Urothelium cell line (cell line): ENCODE measurements at regions not wholly inside any gene's neighbourhood (a gene's known extent, or its start where the extent isn't known, plus 50 kb on each side); places are given as distances from the start of the nearest gene placed in this dataset.

Experiments used
- DNase-seq: peaks from one replicate; pipeline ENCODE4 v3.0.0; 2011; ENCODE audit warnings: low spot score, mixed read lengths
- FAIRE-seq: peaks from 2 replicates; lab custom pipeline; 2011; peaks lifted over from hg19 to GRCh38; lab: Jason Lieb, UNC

GRCh38 chr12:76611533-76611932, 52.0 kb upstream of the OSBPL8 start:
- DNase-seq: no peak
- FAIRE-seq: no peak

- no peak for FAIRE-seq
- DNase-seq: no peak
Observed at GRCh38 chr12:76614364-76614763, 54.8 kb upstream of the OSBPL8 start.

- DNase-seq (no peak), FAIRE-seq (no peak)
Observed at GRCh38 chr12:76618031-76618430, 58.5 kb upstream of the OSBPL8 start.

GRCh38 chr12:76621582-76622024, 62.0 kb upstream of the OSBPL8 start:
- FAIRE-seq (no peak), DNase-seq (peak; percentile 52)

GRCh38 chr12:76622351-76622750, 62.8 kb upstream of the OSBPL8 start:
- no peak for DNase-seq
- no peak for FAIRE-seq

GRCh38 chr12:76622915-76623314, 63.3 kb upstream of the OSBPL8 start:
- no peak for DNase-seq
- FAIRE-seq: no peak

GRCh38 chr12:76623931-76624330, 64.4 kb upstream of the OSBPL8 start:
- no peak for FAIRE-seq
- DNase-seq: no peak

- DNase-seq: no peak
- no peak for FAIRE-seq
Observed at GRCh38 chr12:76627346-76628135, 68.0 kb upstream of the OSBPL8 start.

GRCh38 chr12:76628745-76629144, 69.2 kb upstream of the OSBPL8 start:
- DNase-seq: no peak
- FAIRE-seq: no peak

- FAIRE-seq: no peak
- no peak for DNase-seq
Observed at GRCh38 chr12:76631741-76632140, 72.2 kb upstream of the OSBPL8 start.

- DNase-seq (no peak), FAIRE-seq (no peak)
Observed at GRCh38 chr12:76633415-76633814, 73.8 kb upstream of the OSBPL8 start.

- DNase-seq (no peak), FAIRE-seq (no peak)
Observed at GRCh38 chr12:76634133-76634532, 74.6 kb upstream of the OSBPL8 start.

GRCh38 chr12:76636121-76636692, 76.6 kb upstream of the OSBPL8 start:
- peak; percentile 21 for DNase-seq
- FAIRE-seq: no peak

- peak; percentile 10 for DNase-seq
- FAIRE-seq: no peak
Observed at GRCh38 chr12:76637807-76638206, 78.2 kb upstream of the OSBPL8 start.

GRCh38 chr12:76639646-76640045, 80.1 kb upstream of the OSBPL8 start:
- FAIRE-seq (no peak), DNase-seq (no peak)

- DNase-seq: no peak
- no peak for FAIRE-seq
Observed at GRCh38 chr12:76641073-76641472, 81.5 kb upstream of the OSBPL8 start.

GRCh38 chr12:76641961-76642360, 82.4 kb upstream of the OSBPL8 start:
- DNase-seq: no peak
- FAIRE-seq: no peak

GRCh38 chr12:76643438-76643837, 83.9 kb upstream of the OSBPL8 start:
- DNase-seq (no peak), FAIRE-seq (no peak)

GRCh38 chr12:76644950-76645349, 85.4 kb upstream of the OSBPL8 start:
- no peak for FAIRE-seq
- DNase-seq: no peak

- DNase-seq (no peak), FAIRE-seq (no peak)
Observed at GRCh38 chr12:76645934-76646333, 86.4 kb upstream of the OSBPL8 start.

- no peak for FAIRE-seq
- no peak for DNase-seq
Observed at GRCh38 chr12:76646366-76646765, 86.8 kb upstream of the OSBPL8 start.

- FAIRE-seq (no peak), DNase-seq (no peak)
Observed at GRCh38 chr12:76649099-76649498, 89.5 kb upstream of the OSBPL8 start.

- DNase-seq (no peak), FAIRE-seq (no peak)
Observed at GRCh38 chr12:76652402-76652801, 92.8 kb upstream of the OSBPL8 start.
